Aorta (tissue), 5 donors: ENCODE measurements at regions not wholly inside any gene's neighbourhood (a gene's known extent, or its start where the extent isn't known, plus 50 kb on each side); places are given as distances from the start of the nearest gene placed in this dataset.

ENCODE experiments used
- ATAC-seq: fragments of 200-7000 bp; cut with Tn5 transposase; one replicate; pipeline ENCODE4 v1.9.1; 2022; ENCODE audit warnings: moderate library complexity; ENCODE audit not compliant: low FRiP score
- DNase-seq, 2 donors: peaks; one replicate each; pipeline ENCODE4 v3.0.0-alpha.2; 2020
- H3K27ac ChIP-seq, 2 donors: one replicate each; pipeline ENCODE4 v1.5.1; 2013; ENCODE audit warnings: low read length in 2 of 2, mild to moderate bottlenecking in 2 of 2, moderate library complexity in 2 of 2, control low read depth in 1 of 2, inconsistent platforms in 1 of 2, low read depth in 1 of 2
- H3K27me3 ChIP-seq, 2 donors: one replicate each; pipeline ENCODE4 v1.6.1; 2013; ENCODE audit warnings: control low read depth in 1 of 2, low read length in 1 of 2, mild to moderate bottlenecking in 1 of 2, moderate library complexity in 1 of 2; ENCODE audit not compliant: insufficient read depth in 2 of 2, control insufficient read depth in 1 of 2
- H3K36me3 ChIP-seq, 2 donors: one replicate each; pipeline ENCODE4 v1.6.1; 2013; ENCODE audit warnings: control low read depth in 1 of 2, low read length in 1 of 2, mild to moderate bottlenecking in 1 of 2; ENCODE audit not compliant: insufficient read depth in 2 of 2, control insufficient read depth in 1 of 2
- H3K4me1 ChIP-seq, 2 donors: one replicate each; pipeline ENCODE4 v1.6.1; 2013; ENCODE audit warnings: low read length in 2 of 2, control low read depth in 1 of 2, mild to moderate bottlenecking in 1 of 2, moderate library complexity in 1 of 2; ENCODE audit not compliant: insufficient read depth in 2 of 2, control insufficient read depth in 1 of 2
- H3K4me3 ChIP-seq, 2 donors: one replicate each; pipeline ENCODE4 v1.5.1; 2013; ENCODE audit warnings: low read length in 2 of 2, control low read depth in 1 of 2, mild to moderate bottlenecking in 1 of 2
- H3K9me3 ChIP-seq: one replicate; pipeline ENCODE4 v1.6.1; 2013; ENCODE audit warnings: mild to moderate bottlenecking, low read length; ENCODE audit not compliant: control insufficient read depth
- WGBS, 2 donors: extraction: QIAGEN DNeasy Blood & Tissue Kit; methylation state at CpG; one replicate each; pipeline ENCODE4 v1.1.7; 2013; 5-methylcytosine and 5-hydroxymethylcytosine counted together
- intact Hi-C, 2 donors: fragments of 100-400 bp; cut with DNase I; formaldehyde crosslinking; loops; one replicate each; pipeline versions ENCODE4 v1.14.2 to v1.15.0; 2022
- donor health status: healthy with polysubstance abuse.
- donor health status: Bipolar disorder and iron deficiency.
- donor health status: DM: no; HTN: no; CAD: no.
- donor health status: DM: no; HTN: no; CAD: no.
- donor health status: DM: yes; HTN: yes; CAD: no.

- no peak for DNase-seq
- WGBS, 2 donors: 65 to 75% methylated on average over 2 of the region's 2 CpGs
- intact Hi-C loops: no loop called here
- no peaks in the 10 kb centered on the region for H3K9me3 ChIP-seq
- no peak for ATAC-seq
- no peaks in the 10 kb centered on the region for H3K36me3 ChIP-seq
- no peaks in the 10 kb centered on the region for H3K4me1 ChIP-seq
- no peak overlapping the region for H3K27ac ChIP-seq
- H3K4me3 ChIP-seq: no peak overlapping the region
- no peaks in the 10 kb centered on the region for H3K27me3 ChIP-seq
These were observed 162.9 kb upstream of the FTMT start for GRCh38 chr5:121688781-121689180.

DNA sequence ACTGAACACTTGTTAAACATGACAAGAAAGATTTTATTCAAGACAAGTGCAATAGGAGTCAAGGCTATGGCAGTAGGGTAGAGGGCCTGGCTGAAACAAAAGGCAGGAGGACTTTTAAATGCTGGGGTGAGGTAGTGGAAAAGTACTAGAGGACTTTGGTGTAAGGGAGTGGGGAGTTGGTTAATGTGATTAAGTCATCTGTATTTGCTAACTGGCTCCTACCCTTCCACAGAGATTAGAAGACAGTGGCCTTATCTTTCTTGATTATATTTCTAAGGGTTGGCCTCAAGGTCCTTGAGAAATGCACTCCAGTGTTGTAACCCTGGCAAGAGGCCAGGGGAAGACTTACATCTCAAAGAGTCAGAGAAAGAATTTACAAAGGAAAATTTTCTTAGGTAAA lies 160.2 kb upstream of the FTMT start:
- Histone ChIP-seq H3K4me3 (no peak overlapping the region), H3K27me3 (no peaks in the 10 kb centered on the region), H3K9me3 (no peaks in the 10 kb centered on the region), H3K4me1 (no peaks in the 10 kb centered on the region), H3K36me3 (no peaks in the 10 kb centered on the region), H3K27ac (no peak overlapping the region)
- ATAC-seq (no peak), DNase-seq (no peak)
- intact Hi-C loops: no loop called here

DNA sequence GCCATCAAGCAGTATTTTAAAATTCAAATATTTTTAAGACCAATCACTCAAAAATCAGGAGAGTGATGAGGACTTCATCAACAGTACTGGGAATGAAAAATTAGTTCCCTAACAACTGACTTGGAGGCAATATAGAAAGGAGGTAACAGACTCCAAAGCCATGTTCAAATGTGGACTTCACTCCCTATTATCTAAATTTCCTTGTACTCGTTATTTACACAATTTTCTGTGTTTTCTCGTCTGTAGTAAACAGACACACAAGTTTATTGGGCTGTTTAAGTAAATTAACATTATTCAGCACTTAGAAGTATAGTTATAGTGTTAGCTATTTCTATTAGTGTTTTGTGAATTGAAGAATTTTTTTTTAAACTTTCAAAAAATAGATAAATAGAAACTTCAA lies 159.5 kb upstream of the FTMT start:
- Histone ChIP-seq H3K9me3 (no peaks in the 10 kb centered on the region), H3K36me3 (no peaks in the 10 kb centered on the region), H3K27me3 (no peaks in the 10 kb centered on the region), H3K4me1 (no peaks in the 10 kb centered on the region), H3K27ac (no peak overlapping the region), H3K4me3 (no peak overlapping the region)
- DNase-seq (no peak), ATAC-seq (no peak)
- intact Hi-C loops: no loop called here
- 88 to 92% methylated on average over 2 of the region's 2 CpGs for WGBS, 2 donors

DNA sequence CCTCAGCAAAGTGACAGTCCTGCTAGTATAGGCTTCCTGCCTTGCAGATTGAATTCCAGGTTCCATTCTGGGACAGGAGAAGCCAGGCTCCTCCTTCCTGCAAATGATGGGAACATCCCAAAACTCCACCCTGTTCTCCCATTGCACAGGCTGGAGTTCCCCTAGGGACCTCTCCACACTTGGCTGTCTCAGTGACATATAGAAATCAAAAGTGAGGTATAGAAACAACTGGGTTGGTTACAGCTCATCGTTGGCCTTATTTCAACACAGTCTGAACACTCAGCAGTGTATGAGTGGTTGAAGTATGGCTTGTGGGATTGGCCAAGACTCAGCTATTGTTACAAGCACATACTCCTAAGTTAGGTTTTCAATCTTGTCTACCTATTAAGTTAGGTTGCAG lies 157.8 kb upstream of the FTMT start:
- intact Hi-C loops: no loop called here
- DNase-seq (no peak), ATAC-seq (no peak)
- Histone ChIP-seq H3K4me1 (no peaks in the 10 kb centered on the region), H3K27ac (no peak overlapping the region), H3K9me3 (no peaks in the 10 kb centered on the region), H3K4me3 (no peak overlapping the region), H3K36me3 (no peaks in the 10 kb centered on the region), H3K27me3 (no peaks in the 10 kb centered on the region)
- WGBS, 2 donors: 45 to 76% methylated on average over 1 of the region's 1 CpG

DNA sequence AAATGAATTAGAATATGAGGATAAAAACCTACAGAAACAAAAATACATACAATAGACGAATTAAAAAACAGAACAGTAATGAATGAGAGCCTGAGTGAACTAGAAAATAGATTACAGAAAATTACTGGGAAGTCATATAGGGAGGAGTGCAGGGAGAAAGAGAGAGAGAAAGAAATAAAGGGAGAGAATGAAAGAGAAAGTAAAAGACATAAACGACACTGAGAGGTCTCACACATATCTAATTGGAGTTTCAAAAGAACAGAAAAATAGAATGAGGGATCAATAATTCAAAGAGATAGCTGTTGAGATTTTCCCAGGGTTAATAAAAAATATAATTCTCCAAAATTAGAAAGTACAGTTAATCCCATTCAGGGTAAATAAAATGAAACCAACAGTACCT lies 156.4 kb upstream of the FTMT start:
- Histone ChIP-seq H3K27ac (no peak overlapping the region), H3K4me1 (no peaks in the 10 kb centered on the region), H3K9me3 (no peaks in the 10 kb centered on the region), H3K4me3 (no peak overlapping the region), H3K36me3 (no peaks in the 10 kb centered on the region), H3K27me3 (no peaks in the 10 kb centered on the region)
- intact Hi-C loops: no loop called here
- no peak for ATAC-seq
- 74 to 82% methylated on average over 2 of the region's 2 CpGs for WGBS, 2 donors
- no peak for DNase-seq

DNA sequence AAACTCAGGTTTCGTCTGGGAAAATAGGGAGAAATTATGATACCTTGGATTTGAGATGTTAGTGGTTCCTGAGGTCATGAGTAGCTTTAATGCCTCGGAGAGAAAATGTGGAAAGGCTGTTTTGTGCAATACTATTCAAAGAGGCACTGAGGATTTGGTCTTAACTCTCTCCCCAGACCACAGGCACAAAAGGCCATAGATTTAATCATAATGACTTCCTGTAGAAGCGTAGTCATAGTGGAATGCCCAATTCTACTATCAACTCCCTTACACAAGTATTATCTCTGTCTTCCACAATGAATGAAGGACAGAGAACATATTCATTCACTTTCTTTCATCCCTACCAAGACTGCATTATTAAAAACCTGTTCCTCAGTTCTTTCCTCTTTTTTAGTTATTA lies 153.0 kb upstream of the FTMT start:
- 88 to 94% methylated on average over 3 of the region's 3 CpGs for WGBS, 2 donors
- Histone ChIP-seq H3K36me3 (no peaks in the 10 kb centered on the region), H3K4me1 (no peaks in the 10 kb centered on the region), H3K4me3 (no peak overlapping the region), H3K27me3 (no peaks in the 10 kb centered on the region), H3K9me3 (no peaks in the 10 kb centered on the region), H3K27ac (no peak overlapping the region)
- intact Hi-C loops: no loop called here
- DNase-seq: no peak
- ATAC-seq: no peak

- intact Hi-C loops: no loop called here
- Histone ChIP-seq H3K4me3 (no peak overlapping the region), H3K9me3 (no peaks in the 10 kb centered on the region), H3K27me3 (no peaks in the 10 kb centered on the region), H3K27ac (no peak overlapping the region), H3K36me3 (no peaks in the 10 kb centered on the region), H3K4me1 (no peaks in the 10 kb centered on the region)
- WGBS, 2 donors: 96 to 97% methylated on average over 1 of the region's 1 CpG
- ATAC-seq (no peak), DNase-seq (no peak)
These were observed 150.0 kb upstream of the FTMT start for GRCh38 chr5:121701731-121702130.

GRCh38 chr5:121702682-121703081 lies 149.0 kb upstream of the FTMT start:
- no peak overlapping the region for H3K4me3 ChIP-seq
- intact Hi-C loops: no loop called here
- DNase-seq (no peak), ATAC-seq (no peak)
- no peaks in the 10 kb centered on the region for H3K27me3 ChIP-seq
- no peaks in the 10 kb centered on the region for H3K36me3 ChIP-seq
- no peaks in the 10 kb centered on the region for H3K9me3 ChIP-seq
- H3K27ac ChIP-seq: no peak overlapping the region
- 32 to 54% methylated on average over 4 of the region's 4 CpGs for WGBS, 2 donors
- H3K4me1 ChIP-seq: no peaks in the 10 kb centered on the region

GRCh38 chr5:121704291-121704690 lies 147.4 kb upstream of the FTMT start:
- ATAC-seq: no peak
- Histone ChIP-seq H3K27ac (no peak overlapping the region), H3K4me1 (no peaks in the 10 kb centered on the region)

DNA sequence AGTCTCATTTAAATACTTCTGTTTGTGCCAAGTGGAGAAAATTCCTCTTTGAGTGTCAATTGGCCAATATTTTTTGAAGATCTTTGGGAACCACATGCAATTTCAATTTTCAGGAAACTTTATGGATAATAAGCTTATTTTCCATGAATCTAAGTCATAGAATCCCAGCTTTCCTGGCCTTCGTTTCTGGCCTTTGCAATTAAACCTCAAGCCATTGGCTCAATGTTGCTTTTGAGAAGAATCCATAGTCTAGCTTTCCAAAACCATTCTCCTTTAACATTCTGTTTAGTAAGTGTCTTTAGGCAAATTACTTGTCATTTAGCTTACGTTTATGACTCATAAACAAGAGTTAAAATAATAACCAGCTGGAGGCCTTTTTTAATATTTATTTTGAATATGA lies 145.0 kb upstream of the FTMT start:
- Histone ChIP-seq H3K27me3 (no peaks in the 10 kb centered on the region), H3K36me3 (no peaks in the 10 kb centered on the region), H3K4me3 (no peak overlapping the region), H3K4me1 (no peaks in the 10 kb centered on the region), H3K27ac (no peak overlapping the region), H3K9me3 (no peaks in the 10 kb centered on the region)
- WGBS, 2 donors: 36 to 39% methylated on average over 2 of the region's 2 CpGs
- DNase-seq (no peak), ATAC-seq (no peak)
- intact Hi-C loops: no loop called here

More at GRCh38 chr5:121704291-121704690, 147.4 kb upstream of the FTMT start:
- DNase-seq: no peak
- intact Hi-C loops: no loop called here
- Histone ChIP-seq H3K4me3 (no peak overlapping the region), H3K9me3 (no peaks in the 10 kb centered on the region), H3K27me3 (no peaks in the 10 kb centered on the region), H3K36me3 (no peaks in the 10 kb centered on the region)
